ENCODE measurements at regions not wholly inside any gene's neighbourhood (a gene's known extent, or its start where the extent isn't known, plus 50 kb on each side); places are given as distances from the start of the nearest gene placed in this dataset.

DNA sequence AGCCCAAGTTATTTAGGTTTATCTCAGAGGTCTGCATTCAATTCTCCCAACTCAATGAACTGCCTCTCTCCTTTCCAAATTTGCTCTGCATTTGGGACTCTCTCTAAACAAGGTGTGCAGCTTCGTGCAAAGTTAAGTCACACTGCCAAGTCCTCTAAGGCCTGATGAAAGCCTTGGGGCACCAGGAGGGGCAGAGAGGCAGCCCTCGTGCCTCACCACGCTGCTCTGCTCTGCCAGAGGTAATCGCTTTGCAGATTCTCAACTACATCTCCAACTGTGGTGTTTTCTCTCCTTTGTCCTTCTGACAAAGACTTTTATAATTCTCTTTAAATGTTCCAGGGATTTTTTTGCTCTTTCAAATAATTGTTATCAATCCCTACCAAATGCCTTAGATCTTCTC lies 283.0 kb downstream of the MEIS1 start:
- DNase-seq = no peak

DNA sequence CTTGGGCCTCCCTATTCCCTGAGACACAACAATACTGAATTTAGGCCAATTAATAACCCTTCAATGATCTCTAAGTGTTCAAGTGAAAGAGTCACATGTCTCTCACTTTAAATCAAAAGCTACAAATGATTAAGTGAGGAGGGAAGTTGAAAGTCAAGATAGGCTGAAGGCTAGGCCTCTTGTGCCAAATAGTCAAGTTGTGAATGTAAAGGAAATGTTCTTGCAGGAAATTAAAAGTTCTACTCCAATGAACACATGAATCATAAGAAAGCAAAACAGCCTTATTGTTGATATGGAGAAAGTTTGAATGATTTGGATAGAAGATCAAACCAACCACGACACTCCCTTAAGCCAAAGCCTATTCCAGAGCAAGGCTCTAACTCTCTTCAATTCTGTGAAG lies 286.9 kb downstream of the MEIS1 start:
- DNase-seq = no peak

- no peak for DNase-seq
Observed at GRCh38 chr2:66724241-66724640, 289.3 kb downstream of the MEIS1 start.

- DNase-seq = no peak
Observed at GRCh38 chr2:66729416-66730330, 294.7 kb downstream of the MEIS1 start.

DNA sequence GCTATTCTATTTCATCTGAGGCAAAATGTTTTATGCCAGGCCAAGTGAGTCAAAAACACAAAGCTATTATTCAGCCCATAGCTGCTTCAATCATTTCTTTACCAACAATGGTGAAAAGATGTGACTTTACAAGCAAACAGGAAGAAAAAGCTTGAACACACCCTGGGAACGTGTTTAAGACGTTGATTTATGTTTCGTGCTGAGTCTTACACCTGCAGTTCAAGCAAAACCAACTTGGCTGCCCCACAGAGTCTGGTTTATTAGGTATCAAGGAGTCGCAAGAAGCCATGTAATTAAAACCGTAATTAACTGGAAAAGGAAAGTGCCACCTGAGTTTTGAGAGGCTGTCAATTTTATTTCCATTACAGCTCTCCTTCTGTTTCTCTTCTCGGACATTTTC lies 295.5 kb downstream of the MEIS1 start:
- peak; percentile 30 for DNase-seq

- DNase-seq = peak; percentile 38
Observed at GRCh38 chr2:66733364-66733999, 298.6 kb downstream of the MEIS1 start.

DNA sequence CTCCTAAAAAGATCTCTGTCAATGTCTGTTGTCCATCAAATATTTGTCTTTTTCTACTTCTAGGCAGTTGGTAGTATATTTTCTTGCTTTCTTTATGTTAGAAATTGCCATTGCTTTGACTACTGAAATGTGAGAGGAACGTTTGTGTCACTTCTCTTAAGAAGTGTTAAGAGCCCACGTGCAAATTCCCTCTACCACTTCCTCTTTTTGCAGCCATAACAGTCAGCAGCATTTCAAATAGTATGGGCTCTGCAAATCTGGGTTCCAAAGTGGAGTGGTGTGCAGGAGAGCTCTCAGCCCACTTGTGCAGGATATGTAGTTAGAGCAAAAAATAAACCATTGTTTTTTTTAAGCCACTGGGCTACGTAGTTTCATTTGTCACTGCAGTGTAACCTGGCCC lies 314.0 kb downstream of the MEIS1 start:
- no peak for DNase-seq

GRCh38 chr2:66749566-66749965 lies 314.6 kb downstream of the MEIS1 start:
- DNase-seq = no peak

DNA sequence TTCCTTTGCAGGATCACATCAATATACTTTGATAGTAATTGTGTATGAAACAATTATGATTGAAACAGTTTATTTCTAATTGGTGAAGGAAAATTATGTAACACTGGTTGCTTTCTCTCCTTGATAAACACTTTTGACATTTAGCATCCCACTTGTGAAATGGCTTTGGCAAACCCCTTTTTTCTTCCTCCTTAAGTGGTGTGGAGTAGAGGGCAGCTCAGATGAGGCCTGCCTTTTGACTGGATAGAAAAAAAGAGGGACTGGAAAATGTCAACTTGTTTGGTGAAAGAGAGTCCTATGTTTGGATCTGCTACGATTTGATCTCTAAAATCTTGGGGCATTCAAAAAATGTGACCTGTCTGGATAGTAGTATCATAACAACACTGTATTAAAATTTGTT lies 318.3 kb downstream of the MEIS1 start:
- DNase-seq = no peak

DNA sequence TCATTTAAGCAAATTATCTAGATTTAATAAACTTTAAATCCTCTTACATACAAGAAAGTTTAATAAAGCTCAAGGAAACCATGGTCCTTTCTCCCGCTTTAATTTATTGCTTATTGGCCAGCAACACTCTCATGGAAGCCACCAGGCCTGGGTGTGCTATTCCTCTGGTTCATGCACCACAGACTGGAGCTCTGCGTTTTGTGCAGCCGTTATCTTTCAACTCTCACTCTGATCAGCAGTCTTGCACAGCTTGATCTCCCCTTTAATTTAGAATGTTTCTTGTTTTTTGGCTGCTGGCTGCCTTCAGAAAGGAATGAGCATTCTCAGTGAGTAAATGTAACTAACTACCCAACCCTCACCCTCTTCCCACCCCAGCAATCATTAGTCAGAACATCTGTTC lies 318.7 kb downstream of the MEIS1 start:
- DNase-seq = no peak

- DNase-seq = no peak
Observed at GRCh38 chr2:66755974-66756373, 321.0 kb downstream of the MEIS1 start.

DNA sequence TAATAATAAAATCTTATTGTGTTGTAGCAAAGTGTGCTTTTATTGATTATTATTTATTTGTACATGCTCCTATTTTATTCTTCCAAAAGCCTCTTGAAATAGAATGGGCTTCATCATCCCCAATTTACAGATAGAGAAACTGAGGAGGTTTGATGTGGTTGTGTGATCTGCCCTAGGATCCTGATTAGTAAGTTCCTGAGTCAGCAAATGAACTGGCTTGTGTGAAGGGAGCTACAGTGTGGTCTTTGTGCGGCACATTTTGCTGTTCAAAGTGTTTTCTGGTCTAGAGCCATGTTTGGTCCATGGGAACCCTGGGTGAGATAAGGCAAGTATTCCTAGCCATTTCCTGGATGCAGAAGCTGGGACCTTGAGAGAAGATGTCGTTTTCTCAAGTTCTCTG lies 326.9 kb downstream of the MEIS1 start:
- DNase-seq = no peak

DNA sequence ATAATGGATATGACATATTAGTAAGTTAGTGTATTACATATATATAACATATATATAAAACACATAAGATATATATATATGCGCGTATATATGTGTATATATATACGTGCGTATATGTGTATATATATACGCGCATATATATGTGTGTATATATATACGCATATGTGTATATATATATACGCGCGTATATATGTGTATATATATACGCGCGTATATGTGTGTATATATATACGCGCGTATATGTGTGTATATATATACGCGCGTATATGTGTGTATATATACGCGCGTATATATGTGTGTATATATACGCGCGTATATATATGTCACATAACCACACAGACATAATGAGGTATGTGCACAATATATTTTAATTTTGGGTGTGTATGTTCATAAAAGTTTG lies 327.8 kb downstream of the MEIS1 start:
- DNase-seq = no peak

DNA sequence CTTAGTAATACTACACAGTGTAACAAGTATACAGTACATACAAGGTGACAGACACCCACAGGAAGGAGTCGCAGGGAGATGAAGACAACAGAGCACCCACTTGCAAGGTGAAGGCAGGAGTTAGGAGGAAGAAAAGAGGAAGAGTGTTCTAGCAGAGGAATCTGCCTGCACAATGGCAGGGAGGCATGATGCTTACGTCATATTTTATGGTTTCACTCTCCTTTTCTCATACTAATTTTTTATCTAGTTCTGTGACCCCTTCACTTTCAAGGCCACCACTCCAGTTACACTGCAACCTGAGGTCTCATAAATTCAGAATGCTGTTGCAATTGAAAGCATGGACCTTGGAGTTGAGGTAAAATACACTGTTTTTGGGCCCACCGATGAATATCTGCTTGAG lies 331.7 kb downstream of the MEIS1 start:
- DNase-seq = no peak

DNA sequence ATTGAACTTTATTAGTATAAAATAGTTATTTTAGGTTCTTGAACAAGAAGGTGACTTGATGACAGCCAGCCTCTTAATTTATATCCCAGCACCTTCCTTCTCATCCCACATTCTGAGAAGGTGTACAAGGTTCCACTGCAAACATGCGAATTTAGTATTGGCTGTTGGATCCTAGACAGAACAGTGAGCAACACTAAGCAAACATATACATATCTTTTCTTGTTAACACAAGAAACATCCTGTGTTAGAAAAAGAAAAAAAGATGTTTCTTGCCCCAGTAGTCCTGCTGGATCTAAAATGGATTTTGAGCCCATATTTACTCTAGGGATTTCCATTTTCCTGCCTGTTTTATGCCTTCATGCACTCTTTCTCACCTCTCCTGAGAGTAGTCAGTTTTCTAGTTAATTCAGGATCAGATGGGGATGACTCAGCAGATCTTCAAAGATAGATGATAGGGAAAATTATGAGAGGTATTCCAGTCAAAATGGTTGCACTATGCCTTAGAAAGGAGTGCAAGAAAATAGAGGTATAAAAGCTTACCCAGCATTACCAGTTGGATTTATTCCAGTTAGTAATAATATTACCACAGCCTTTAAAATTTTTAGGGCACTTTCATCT lies 336.5 kb downstream of the MEIS1 start:
- DNase-seq = no peak

- DNase-seq = no peak
Observed at GRCh38 chr2:66772618-66773017, 337.7 kb downstream of the MEIS1 start.

- no peak for DNase-seq
Observed at GRCh38 chr2:66775730-66776422, 341.0 kb downstream of the MEIS1 start.

DNA sequence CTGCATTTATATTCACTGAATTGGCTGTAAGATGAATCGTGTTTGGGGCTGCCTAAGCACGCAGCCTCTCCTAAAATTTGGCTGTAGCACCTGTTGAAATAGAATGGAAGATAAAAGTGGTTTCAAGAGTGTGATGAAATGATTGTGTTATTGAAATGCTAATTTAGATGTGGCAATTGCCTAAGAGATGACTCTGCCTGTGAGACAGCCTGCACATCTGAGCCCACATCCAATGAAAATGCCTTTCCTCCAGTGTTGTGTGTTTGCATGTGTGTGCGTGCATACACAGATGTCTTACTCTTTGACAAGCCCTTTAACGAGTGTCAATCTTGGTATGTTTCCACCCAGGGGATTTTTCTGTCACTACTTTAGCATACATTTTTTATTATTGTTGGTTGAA lies 346.9 kb downstream of the MEIS1 start:
- DNase-seq = no peak

DNA sequence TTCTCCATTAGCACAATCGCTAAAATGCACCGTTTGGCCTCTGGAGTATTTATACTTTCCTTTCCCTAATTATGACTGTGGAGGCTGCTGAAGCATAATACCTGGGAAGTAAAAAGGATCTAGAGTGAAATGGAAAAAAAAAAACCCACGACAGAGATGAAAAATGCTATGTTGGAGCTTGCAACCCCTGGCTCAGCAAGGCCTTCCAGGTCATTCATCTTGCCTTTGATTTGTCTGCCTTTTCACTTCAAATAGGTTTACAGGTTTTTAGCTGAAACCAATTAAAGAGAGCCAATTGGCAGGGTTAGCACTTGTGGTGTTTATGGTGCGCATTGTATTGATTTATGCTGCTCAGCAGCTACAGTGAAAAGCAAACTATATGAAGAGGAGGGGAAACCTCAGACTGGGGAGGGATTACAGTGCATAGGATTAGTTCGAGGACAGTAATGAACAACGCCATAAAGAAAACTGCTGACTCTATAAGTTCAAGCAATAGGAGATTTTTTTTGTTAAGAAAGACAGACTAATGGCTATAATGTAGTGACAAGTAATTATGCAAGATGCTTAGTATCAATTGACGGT lies 347.9 kb downstream of the MEIS1 start:
- no peak for DNase-seq

DNA sequence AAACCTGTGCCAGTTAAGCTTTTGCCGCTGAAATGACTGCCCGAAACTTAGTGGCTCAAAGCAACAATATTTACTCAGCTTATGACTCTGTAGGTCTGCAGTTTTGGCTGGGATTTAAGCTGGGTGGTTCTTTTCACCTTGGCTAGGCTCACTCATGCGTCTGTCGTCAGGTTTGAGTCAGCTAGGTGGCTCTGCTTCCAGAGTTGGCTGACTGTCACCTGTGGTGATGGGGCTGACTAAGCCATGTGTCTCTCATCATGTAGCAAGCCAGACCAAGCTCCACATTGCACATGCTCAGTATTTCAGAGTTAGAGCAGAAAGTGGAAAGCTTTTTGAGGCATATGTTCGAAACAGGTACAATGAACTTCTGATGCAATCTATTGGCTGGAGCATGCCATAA lies 354.8 kb downstream of the MEIS1 start:
- DNase-seq = no peak

- no peak for DNase-seq
Observed at GRCh38 chr2:66790651-66791181, 355.8 kb downstream of the MEIS1 start.

GRCh38 chr2:66794070-66794469 lies 359.1 kb downstream of the MEIS1 start:
- DNase-seq = no peak
